ENCODE measurements at regions not wholly inside any gene's neighbourhood (a gene's known extent, or its start where the extent isn't known, plus 50 kb on each side); places are given as distances from the start of the nearest gene placed in this dataset.
"Not testable (repeated sequence)": the region's sequence is repeated elsewhere in the genome, so short reads cannot be mapped to it uniquely, and the experiment has no call there.

DNA sequence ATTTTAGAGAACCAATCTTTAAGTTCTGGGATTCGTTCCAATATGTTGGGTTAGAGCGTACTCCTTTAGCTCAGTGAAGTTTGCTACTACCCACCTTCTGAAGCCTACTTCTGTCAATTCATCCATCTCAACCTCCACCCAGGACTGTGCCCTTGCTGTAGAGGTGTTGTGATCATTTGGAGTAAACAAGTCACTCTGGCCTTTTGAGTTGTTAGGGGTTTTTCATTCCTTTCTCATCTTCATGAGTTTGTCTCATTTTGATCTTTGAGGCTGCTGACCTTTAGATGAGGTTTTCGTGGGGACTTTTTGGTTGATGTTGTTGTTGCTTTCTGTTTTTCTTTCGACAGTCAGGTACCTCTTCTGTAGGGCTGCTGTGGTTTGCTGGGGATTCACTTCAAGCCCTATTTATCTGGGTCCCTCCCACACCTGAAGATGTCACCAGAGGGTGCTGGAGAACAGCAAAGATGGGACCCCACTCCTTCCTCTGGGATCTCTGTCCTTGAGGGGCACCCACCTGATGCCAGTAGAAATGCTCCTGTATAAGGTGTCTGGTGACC is 158.4 kb downstream of the ANKRD36B start:
- not testable (repeated sequence) for H3K27ac Mint-ChIP-seq (ENCODE audit: unreplicated experiment); H3K4me1 Mint-ChIP-seq (ENCODE audit: unreplicated experiment); H3K36me3 Mint-ChIP-seq (ENCODE audit: unreplicated experiment); H3K4me3 Mint-ChIP-seq (ENCODE audit: unreplicated experiment); H3K27me3 Mint-ChIP-seq (ENCODE audit: unreplicated experiment); H3K9me3 Mint-ChIP-seq (ENCODE audit: unreplicated experiment); DNase-seq (ENCODE audit: extremely low spot score, unreplicated experiment)

DNA sequence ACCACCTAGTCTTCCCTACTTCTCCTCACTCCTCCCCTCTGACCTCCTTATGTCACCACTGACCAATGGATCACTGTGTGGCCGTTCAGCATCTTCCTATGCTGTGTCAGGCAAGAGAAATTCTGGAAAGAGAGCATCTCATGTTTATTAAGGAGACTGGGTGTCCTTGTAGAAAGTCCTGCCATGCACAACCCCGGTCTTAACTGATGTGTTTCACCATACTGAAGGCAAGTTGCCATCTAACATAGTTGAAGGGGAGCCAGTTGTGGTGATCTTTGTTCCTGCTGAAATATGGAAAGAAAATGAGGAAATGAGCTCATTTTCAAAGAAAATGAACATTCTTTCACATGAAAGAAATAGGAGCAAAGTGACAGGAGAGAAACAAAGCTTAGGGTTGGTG is 167.3 kb downstream of the ANKRD36B start:
- not testable (repeated sequence) for H3K9me3 Mint-ChIP-seq (ENCODE audit: unreplicated experiment); H3K27ac Mint-ChIP-seq (ENCODE audit: unreplicated experiment); H3K36me3 Mint-ChIP-seq (ENCODE audit: unreplicated experiment); DNase-seq (ENCODE audit: extremely low spot score, unreplicated experiment); H3K27me3 Mint-ChIP-seq (ENCODE audit: unreplicated experiment); H3K4me1 Mint-ChIP-seq (ENCODE audit: unreplicated experiment); H3K4me3 Mint-ChIP-seq (ENCODE audit: unreplicated experiment)

DNA sequence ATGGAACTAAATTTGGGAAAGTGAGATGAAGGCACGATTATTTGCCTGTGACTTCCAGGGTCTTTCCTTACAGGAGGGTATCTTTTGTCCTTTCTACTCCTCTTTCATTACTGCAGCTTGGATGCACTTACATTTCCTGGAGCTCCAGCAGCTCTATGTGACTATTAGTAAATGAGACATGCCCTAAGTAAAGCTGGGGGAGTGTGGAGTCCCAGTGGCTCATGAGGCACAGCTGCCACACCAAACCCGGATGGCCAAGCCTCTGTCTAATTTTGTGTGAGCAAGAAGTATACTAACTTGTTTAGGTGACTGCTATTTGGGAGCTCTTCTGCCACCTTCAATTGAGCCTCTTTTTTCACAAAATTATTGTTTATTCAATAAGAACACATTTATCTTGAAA is 183.3 kb downstream of the ANKRD36B start:
- not testable (repeated sequence) for H3K36me3 Mint-ChIP-seq (ENCODE audit: unreplicated experiment); H3K4me1 Mint-ChIP-seq (ENCODE audit: unreplicated experiment); DNase-seq (ENCODE audit: extremely low spot score, unreplicated experiment); H3K27ac Mint-ChIP-seq (ENCODE audit: unreplicated experiment); H3K27me3 Mint-ChIP-seq (ENCODE audit: unreplicated experiment); H3K9me3 Mint-ChIP-seq (ENCODE audit: unreplicated experiment); H3K4me3 Mint-ChIP-seq (ENCODE audit: unreplicated experiment)

DNA sequence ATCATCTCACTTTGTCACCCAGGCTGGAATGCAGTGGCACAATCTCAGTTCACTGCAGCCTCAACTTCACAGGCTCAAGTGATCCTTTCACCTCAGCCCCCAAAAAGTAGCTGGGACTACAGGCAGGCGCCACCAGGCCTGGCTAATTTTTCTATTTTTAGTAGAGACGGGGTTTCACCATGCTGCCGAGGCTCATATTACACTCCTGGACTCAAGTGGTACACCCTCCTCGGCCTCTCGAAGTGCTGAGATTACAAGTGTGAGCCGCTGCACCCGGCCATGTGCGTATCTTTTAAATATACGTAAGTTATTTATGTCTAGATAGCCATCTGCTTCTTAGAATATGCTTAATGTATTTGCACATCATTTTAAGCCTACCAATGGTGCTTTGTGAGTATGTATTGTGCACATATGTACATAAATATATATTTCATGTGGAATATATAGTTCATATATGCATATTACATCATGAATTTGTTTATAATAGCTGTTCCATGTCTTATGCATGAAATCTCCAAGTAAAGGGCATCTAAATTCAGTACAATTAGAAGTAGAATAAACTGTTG is 184.4 kb downstream of the ANKRD36B start:
- H3K4me3 Mint-ChIP-seq (ENCODE audit: unreplicated experiment); H3K36me3 Mint-ChIP-seq (ENCODE audit: unreplicated experiment); H3K4me1 Mint-ChIP-seq (ENCODE audit: unreplicated experiment); H3K27ac Mint-ChIP-seq (ENCODE audit: unreplicated experiment); DNase-seq (ENCODE audit: extremely low spot score, unreplicated experiment); H3K27me3 Mint-ChIP-seq (ENCODE audit: unreplicated experiment); H3K9me3 Mint-ChIP-seq (ENCODE audit: unreplicated experiment): not testable (repeated sequence)

DNA sequence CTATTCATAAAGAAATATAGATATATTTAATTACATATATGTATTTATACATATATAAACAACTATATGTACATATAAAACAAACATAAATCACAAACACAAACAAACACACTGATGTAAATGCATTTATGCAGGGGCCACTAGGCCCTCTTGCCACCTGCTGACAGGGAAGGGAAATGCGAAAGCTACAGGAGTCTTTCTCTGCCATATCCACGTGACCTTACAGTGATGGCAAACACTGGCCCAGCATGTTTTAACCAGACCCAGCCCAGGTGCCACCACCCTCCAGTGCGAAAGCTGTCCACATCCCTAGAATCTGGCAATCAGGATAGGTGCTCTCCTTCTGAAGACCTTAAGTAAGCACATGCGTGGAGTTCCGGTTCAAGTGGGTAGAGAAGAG is 187.0 kb downstream of the ANKRD36B start:
- H3K27ac Mint-ChIP-seq (ENCODE audit: unreplicated experiment); DNase-seq (ENCODE audit: extremely low spot score, unreplicated experiment); H3K4me3 Mint-ChIP-seq (ENCODE audit: unreplicated experiment); H3K4me1 Mint-ChIP-seq (ENCODE audit: unreplicated experiment); H3K36me3 Mint-ChIP-seq (ENCODE audit: unreplicated experiment); H3K9me3 Mint-ChIP-seq (ENCODE audit: unreplicated experiment); H3K27me3 Mint-ChIP-seq (ENCODE audit: unreplicated experiment): not testable (repeated sequence)

DNA sequence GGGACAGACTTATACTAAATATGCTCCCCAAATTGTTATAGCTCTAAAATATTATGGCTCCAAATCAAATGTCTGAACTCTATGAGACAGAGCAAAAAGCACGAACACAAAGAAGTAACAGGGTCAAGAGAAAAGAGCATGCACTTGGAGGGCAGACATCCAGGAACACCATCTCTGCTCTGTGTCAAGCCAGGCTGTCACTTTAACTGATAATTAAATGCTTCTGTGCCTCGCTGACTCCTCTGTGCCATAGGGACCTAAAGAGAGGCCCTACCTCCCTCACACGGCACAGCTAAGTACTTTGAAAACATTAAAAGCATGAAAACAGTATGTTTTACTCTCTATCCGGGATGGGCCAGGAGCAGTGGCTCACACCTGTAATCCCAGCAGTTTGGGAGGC is 194.0 kb downstream of the ANKRD36B start:
- DNase-seq (ENCODE audit: extremely low spot score, unreplicated experiment); H3K27me3 Mint-ChIP-seq (ENCODE audit: unreplicated experiment); H3K4me1 Mint-ChIP-seq (ENCODE audit: unreplicated experiment); H3K9me3 Mint-ChIP-seq (ENCODE audit: unreplicated experiment); H3K36me3 Mint-ChIP-seq (ENCODE audit: unreplicated experiment); H3K27ac Mint-ChIP-seq (ENCODE audit: unreplicated experiment); H3K4me3 Mint-ChIP-seq (ENCODE audit: unreplicated experiment): not testable (repeated sequence)

DNA sequence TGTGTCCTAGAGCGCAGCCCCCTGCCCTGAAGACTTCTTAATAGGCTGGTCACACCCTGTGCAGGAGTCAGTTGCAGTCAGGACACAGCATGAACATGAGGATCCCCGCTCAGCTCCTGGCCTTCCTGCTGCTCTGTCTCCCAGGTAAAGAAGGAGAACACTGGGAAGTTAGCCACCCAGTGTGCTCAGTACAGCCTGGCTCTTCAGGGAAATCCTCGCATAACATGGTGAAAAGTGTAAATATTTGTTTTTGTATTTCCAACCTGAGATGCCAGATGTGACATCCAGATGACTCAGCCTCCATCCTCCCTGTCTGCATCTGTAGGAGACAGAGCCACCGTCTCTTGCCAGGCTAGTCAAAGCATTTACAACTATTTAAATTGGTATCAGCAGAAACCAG is 203.9 kb downstream of the ANKRD36B start:
- not testable (repeated sequence) for H3K4me3 Mint-ChIP-seq (ENCODE audit: unreplicated experiment); H3K9me3 Mint-ChIP-seq (ENCODE audit: unreplicated experiment); DNase-seq (ENCODE audit: extremely low spot score, unreplicated experiment); H3K36me3 Mint-ChIP-seq (ENCODE audit: unreplicated experiment); H3K27me3 Mint-ChIP-seq (ENCODE audit: unreplicated experiment); H3K4me1 Mint-ChIP-seq (ENCODE audit: unreplicated experiment); H3K27ac Mint-ChIP-seq (ENCODE audit: unreplicated experiment)

DNA sequence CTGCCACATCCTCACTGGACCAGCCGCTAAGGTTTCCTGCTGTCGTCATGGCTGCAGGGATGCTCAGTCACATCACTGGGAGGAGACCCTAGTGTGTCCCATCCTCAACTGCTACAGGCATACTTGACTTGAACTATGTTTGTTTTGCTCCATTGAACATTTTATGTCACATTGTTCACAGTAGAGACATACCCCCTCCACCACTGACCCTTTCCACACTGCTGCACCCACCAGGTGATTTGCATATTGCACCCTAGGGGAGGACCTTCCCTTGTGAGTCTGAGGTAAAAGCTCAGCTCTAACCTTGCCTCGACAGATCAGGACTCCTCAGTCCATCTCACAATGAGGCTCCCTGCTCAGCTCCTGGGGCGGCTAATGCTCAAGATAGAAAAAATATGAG is 213.8 kb downstream of the ANKRD36B start:
- H3K4me3 Mint-ChIP-seq (ENCODE audit: unreplicated experiment); H3K27ac Mint-ChIP-seq (ENCODE audit: unreplicated experiment); H3K9me3 Mint-ChIP-seq (ENCODE audit: unreplicated experiment); H3K27me3 Mint-ChIP-seq (ENCODE audit: unreplicated experiment); H3K4me1 Mint-ChIP-seq (ENCODE audit: unreplicated experiment); H3K36me3 Mint-ChIP-seq (ENCODE audit: unreplicated experiment); DNase-seq (ENCODE audit: extremely low spot score, unreplicated experiment): not testable (repeated sequence)

DNA sequence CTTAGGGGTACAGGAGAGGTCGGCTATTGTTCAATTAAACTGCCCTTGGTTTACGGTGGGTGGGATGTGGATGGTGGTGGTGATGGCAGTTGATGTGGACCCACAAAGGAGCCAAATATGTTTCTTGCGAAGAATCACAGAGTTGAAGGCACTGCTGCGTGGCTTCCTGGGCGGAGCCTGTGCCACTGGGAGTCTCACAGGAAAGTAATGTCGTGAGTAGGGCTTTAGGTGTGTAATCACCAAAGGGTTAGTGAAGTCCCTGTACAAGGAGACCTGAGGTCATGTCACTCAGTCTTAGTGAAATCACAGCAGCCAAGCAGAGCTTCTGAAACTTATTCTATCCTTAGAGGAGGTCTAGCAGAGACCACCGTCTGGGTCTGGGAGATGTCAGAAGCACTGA is 215.3 kb downstream of the ANKRD36B start:
- DNase-seq (ENCODE audit: extremely low spot score, unreplicated experiment); H3K4me1 Mint-ChIP-seq (ENCODE audit: unreplicated experiment); H3K27me3 Mint-ChIP-seq (ENCODE audit: unreplicated experiment); H3K27ac Mint-ChIP-seq (ENCODE audit: unreplicated experiment); H3K4me3 Mint-ChIP-seq (ENCODE audit: unreplicated experiment); H3K9me3 Mint-ChIP-seq (ENCODE audit: unreplicated experiment); H3K36me3 Mint-ChIP-seq (ENCODE audit: unreplicated experiment): not testable (repeated sequence)

DNA sequence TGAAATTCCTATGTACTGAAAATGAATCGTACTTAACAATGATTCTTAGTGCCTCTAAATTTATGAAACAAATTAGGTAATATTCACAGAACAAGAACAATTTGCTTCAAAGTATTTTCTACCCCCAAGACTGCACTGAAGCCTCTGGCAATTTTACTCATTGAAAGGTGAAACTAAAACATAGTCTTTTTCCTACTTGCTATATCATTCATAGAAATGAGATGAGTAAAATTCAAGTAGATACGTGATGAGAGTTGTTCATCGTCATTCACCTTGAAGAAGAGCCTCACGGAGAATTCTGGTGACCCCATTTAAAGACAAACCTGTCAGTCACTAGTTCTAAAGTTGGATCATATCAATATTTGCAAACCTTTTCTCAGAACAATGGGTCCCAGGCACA is 226.5 kb downstream of the ANKRD36B start:
- not testable (repeated sequence) for H3K27ac Mint-ChIP-seq (ENCODE audit: unreplicated experiment); H3K9me3 Mint-ChIP-seq (ENCODE audit: unreplicated experiment); H3K4me3 Mint-ChIP-seq (ENCODE audit: unreplicated experiment); H3K36me3 Mint-ChIP-seq (ENCODE audit: unreplicated experiment); DNase-seq (ENCODE audit: extremely low spot score, unreplicated experiment); H3K4me1 Mint-ChIP-seq (ENCODE audit: unreplicated experiment)
- H3K27me3 Mint-ChIP-seq (ENCODE audit: unreplicated experiment): peaks cover 11% of the 10 kb centered on the region

Data from osteocyte (in vitro differentiated cells).